H1 (cell line): ENCODE measurements at regions not wholly inside any gene's neighbourhood (a gene's known extent, or its start where the extent isn't known, plus 50 kb on each side); places are given as distances from the start of the nearest gene placed in this dataset.

Experiments used
- E2F6 ChIP-seq: IDR thresholded peaks from 2 replicates; pipeline ENCODE4 v1.6.1; 2012; ENCODE audit warnings: inconsistent platforms
- EGR1 ChIP-seq: IDR thresholded peaks from 2 replicates; pipeline ENCODE4 v1.6.1; 2011; ENCODE audit warnings: low read depth, low read length, borderline replicate concordance
- GTF2F1 ChIP-seq: IDR thresholded peaks from 2 replicates; pipeline ENCODE4 v1.6.1; 2012; ENCODE audit warnings: low read depth, low read length, improper control_type of control experiment, borderline replicate concordance
- PHF8 ChIP-seq: fragments of 200-600 bp; sonication (generic); conservative IDR thresholded peaks from 2 replicates; pipeline ENCODE4 v1.7.1; 2012; ENCODE audit warnings: low read depth, mild to moderate bottlenecking, inconsistent platforms, low read length, moderate library complexity
- POU5F1 ChIP-seq: IDR thresholded peaks from 2 replicates; pipeline ENCODE4 v1.6.1; 2011; ENCODE audit warnings: low read depth, mild to moderate bottlenecking, low read length, moderate library complexity
- RNF2 ChIP-seq: fragments of 200-900, 300-1000 bp; sonication (generic); IDR thresholded peaks from 2 replicates; pipeline ENCODE4 v1.7.1; 2016; ENCODE audit warnings: borderline replicate concordance, low read depth, mild to moderate bottlenecking, antibody characterized with exemption, low read length; ENCODE audit not compliant: poor library complexity, severe bottlenecking; ENCODE audit errors: missing control alignments
- TF ChIP-seq, protein P1 (sequence below): fragments of 300-600 bp; sonication (generic); IDR thresholded peaks from 2 replicates; pipeline ENCODE4 v1.7.1; 2012; ENCODE audit warnings: low read length, moderate library complexity, mild to moderate bottlenecking, inconsistent platforms; ENCODE audit not compliant: insufficient replicate concordance
- TF ChIP-seq, protein P2 (sequence below): IDR thresholded peaks from 2 replicates; pipeline ENCODE4 v1.6.1; 2012; ENCODE audit warnings: low read length, inconsistent platforms

- TF ChIP-seq, protein P1, sequence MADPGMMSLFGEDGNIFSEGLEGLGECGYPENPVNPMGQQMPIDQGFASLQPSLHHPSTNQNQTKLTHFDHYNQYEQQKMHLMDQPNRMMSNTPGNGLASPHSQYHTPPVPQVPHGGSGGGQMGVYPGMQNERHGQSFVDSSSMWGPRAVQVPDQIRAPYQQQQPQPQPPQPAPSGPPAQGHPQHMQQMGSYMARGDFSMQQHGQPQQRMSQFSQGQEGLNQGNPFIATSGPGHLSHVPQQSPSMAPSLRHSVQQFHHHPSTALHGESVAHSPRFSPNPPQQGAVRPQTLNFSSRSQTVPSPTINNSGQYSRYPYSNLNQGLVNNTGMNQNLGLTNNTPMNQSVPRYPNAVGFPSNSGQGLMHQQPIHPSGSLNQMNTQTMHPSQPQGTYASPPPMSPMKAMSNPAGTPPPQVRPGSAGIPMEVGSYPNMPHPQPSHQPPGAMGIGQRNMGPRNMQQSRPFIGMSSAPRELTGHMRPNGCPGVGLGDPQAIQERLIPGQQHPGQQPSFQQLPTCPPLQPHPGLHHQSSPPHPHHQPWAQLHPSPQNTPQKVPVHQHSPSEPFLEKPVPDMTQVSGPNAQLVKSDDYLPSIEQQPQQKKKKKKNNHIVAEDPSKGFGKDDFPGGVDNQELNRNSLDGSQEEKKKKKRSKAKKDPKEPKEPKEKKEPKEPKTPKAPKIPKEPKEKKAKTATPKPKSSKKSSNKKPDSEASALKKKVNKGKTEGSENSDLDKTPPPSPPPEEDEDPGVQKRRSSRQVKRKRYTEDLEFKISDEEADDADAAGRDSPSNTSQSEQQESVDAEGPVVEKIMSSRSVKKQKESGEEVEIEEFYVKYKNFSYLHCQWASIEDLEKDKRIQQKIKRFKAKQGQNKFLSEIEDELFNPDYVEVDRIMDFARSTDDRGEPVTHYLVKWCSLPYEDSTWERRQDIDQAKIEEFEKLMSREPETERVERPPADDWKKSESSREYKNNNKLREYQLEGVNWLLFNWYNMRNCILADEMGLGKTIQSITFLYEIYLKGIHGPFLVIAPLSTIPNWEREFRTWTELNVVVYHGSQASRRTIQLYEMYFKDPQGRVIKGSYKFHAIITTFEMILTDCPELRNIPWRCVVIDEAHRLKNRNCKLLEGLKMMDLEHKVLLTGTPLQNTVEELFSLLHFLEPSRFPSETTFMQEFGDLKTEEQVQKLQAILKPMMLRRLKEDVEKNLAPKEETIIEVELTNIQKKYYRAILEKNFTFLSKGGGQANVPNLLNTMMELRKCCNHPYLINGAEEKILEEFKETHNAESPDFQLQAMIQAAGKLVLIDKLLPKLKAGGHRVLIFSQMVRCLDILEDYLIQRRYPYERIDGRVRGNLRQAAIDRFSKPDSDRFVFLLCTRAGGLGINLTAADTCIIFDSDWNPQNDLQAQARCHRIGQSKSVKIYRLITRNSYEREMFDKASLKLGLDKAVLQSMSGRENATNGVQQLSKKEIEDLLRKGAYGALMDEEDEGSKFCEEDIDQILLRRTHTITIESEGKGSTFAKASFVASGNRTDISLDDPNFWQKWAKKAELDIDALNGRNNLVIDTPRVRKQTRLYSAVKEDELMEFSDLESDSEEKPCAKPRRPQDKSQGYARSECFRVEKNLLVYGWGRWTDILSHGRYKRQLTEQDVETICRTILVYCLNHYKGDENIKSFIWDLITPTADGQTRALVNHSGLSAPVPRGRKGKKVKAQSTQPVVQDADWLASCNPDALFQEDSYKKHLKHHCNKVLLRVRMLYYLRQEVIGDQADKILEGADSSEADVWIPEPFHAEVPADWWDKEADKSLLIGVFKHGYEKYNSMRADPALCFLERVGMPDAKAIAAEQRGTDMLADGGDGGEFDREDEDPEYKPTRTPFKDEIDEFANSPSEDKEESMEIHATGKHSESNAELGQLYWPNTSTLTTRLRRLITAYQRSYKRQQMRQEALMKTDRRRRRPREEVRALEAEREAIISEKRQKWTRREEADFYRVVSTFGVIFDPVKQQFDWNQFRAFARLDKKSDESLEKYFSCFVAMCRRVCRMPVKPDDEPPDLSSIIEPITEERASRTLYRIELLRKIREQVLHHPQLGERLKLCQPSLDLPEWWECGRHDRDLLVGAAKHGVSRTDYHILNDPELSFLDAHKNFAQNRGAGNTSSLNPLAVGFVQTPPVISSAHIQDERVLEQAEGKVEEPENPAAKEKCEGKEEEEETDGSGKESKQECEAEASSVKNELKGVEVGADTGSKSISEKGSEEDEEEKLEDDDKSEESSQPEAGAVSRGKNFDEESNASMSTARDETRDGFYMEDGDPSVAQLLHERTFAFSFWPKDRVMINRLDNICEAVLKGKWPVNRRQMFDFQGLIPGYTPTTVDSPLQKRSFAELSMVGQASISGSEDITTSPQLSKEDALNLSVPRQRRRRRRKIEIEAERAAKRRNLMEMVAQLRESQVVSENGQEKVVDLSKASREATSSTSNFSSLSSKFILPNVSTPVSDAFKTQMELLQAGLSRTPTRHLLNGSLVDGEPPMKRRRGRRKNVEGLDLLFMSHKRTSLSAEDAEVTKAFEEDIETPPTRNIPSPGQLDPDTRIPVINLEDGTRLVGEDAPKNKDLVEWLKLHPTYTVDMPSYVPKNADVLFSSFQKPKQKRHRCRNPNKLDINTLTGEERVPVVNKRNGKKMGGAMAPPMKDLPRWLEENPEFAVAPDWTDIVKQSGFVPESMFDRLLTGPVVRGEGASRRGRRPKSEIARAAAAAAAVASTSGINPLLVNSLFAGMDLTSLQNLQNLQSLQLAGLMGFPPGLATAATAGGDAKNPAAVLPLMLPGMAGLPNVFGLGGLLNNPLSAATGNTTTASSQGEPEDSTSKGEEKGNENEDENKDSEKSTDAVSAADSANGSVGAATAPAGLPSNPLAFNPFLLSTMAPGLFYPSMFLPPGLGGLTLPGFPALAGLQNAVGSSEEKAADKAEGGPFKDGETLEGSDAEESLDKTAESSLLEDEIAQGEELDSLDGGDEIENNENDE = no peak
- TF ChIP-seq PHF8 (no peak), E2F6 (no peak), GTF2F1 (no peak), RNF2 (no peak), POU5F1 (no peak), EGR1 (no peak)
- TF ChIP-seq, protein P2, sequence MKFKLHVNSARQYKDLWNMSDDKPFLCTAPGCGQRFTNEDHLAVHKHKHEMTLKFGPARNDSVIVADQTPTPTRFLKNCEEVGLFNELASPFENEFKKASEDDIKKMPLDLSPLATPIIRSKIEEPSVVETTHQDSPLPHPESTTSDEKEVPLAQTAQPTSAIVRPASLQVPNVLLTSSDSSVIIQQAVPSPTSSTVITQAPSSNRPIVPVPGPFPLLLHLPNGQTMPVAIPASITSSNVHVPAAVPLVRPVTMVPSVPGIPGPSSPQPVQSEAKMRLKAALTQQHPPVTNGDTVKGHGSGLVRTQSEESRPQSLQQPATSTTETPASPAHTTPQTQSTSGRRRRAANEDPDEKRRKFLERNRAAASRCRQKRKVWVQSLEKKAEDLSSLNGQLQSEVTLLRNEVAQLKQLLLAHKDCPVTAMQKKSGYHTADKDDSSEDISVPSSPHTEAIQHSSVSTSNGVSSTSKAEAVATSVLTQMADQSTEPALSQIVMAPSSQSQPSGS = no peak
Measured at GRCh38 chr1:113021430-113022085, 51.4 kb upstream of the LRIG2 start (continued).
